HG03520 (cell line): ENCODE measurements at regions not wholly inside any gene's neighbourhood (a gene's known extent, or its start where the extent isn't known, plus 50 kb on each side); places are given as distances from the start of the nearest gene placed in this dataset.
"Not testable (repeated sequence)": the region's sequence is repeated elsewhere in the genome, so short reads cannot be mapped to it uniquely, and the experiment has no call there.

Experiments
- ATAC-seq: cut with Tn5 transposase; IDR thresholded peaks from one replicate; pipeline ENCODE4 v1.9.1; 2021; ENCODE audit warnings: mild to moderate bottlenecking, moderate library complexity; ENCODE audit not compliant: unreplicated experiment

DNA sequence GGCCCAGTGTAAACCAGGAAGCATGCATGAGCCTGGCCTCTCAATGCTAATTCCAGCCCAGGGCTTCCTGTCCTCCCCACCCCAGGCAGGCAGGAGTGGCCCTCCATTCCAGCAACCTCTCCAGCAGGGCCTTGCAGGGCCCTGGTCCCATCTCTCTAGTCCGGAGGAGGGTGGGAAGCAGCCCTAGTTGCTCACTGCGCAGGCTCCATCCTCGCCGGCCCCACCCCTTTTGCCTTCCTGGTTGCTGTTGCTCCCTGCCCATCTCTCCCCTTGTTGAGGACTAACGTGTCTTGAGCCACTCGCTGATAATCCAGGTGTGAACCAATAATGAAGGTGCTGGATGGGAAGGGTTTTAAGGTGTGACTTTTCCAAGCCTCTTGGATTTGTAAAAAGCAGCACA lies 161.2 kb upstream of the BCOR start:
- no peak for ATAC-seq

DNA sequence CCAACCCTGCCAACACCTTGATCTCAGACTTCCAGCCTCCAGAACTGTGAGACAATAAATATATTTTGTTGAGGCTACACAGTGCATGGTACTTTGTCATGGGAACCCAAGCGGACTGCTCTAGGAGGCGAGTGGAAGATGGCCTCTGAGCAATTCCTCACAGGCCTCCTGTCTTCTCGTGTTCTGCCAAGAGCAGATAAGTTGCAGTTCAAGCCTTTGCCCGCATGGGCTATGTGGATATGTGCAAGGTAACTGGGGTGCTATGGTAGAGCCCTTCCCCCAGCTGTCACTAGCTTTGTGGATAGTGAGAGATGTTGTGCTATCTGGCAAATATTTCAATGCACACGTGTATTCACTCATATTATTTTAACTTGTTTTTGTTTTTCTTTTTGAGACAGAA lies 156.0 kb upstream of the BCOR start:
- ATAC-seq, result no peak

DNA sequence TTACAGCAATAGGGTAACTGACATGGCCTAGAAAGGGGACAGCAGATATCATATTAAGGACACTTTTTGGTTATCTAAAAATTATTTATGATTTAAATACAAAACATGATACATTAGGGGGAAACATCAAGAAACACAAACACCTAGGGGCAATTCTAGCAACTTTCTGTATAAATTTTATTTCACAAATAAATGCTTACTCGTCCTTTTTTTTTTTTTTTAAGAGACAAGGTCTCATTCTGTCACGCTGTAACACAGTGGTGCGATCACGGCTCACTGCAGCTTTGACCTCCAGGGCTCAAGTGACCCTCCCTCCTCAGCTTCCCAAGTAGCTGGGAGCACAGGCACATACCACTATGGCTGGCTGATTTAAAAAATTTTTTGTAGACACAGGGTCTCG lies 151.8 kb upstream of the BCOR start:
- no peak for ATAC-seq

DNA sequence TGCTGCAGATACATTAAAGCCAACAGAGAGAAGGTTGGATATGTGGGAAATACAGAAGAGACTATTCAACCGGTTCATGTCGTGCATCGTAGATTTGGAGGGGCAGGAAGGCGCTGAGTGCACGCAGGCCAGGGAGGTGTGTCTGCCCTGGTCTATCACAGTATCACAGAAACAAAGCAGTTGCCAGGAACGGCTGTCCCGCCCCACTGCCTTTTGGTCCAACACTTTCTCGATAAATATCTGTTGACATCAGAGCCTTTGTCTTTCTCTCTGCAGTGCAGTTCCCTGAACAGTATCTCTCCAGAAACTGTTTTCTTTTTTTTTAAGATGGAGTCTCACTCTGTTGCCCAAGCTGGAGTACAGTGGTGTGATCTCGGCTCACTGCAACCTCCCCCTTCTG lies 151.1 kb upstream of the BCOR start:
- ATAC-seq, result no peak

DNA sequence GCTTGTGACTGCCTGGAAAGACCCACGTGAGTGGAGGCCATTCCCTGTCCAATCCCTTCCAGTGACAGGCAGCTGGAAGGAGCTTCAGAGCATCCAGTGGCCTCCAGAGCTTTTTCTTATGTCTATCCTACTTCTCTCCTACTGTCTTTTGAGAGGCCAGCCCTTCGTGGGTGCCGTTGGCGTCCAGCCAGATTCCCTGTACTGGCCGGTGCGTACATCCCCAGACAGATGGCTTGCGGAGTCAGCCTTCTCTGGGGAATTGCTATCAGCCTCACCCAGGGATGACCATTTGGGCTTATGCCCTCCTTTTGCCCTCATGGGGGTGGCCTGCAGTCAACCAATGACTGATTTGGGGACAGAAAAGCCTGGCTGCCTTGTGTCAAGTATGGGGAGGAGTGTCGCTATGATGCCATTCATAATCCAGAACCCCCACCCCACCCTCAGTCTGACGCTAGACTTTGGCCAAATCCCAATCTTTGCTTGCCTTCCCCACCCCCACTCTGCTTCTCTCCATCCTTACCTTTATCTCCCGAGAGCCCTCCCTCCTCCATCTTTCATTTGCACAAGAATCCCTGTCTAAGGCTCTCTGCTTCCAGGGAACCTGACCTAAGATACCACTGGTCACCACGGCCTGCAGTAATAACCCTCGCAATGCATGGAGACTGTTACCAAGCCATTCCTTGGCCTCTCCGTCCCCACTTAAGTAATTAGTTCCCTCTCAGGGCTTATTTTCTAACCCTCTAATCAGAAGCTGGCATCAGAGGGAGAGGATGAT lies 150.3 kb upstream of the BCOR start:
- no peak for ATAC-seq

DNA sequence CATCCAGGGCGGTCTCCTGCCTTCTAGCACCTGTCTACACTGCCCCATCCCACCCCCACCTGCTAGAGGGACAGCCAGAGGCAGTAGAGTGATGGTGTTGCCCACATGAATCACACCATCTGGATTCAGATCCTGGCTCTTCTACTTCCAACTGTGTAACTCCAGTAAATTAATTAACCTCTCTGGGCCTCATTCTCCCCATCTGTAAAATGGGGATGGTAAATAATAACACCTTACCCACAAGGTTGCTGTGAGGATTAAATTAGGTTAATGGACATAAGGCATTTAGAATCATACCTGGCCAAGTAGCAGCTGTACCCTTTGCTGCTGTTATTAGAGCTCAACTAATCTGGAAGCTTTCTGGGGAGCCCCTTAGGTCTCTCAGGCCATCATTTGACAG lies 149.6 kb upstream of the BCOR start:
- ATAC-seq, result no peak

DNA sequence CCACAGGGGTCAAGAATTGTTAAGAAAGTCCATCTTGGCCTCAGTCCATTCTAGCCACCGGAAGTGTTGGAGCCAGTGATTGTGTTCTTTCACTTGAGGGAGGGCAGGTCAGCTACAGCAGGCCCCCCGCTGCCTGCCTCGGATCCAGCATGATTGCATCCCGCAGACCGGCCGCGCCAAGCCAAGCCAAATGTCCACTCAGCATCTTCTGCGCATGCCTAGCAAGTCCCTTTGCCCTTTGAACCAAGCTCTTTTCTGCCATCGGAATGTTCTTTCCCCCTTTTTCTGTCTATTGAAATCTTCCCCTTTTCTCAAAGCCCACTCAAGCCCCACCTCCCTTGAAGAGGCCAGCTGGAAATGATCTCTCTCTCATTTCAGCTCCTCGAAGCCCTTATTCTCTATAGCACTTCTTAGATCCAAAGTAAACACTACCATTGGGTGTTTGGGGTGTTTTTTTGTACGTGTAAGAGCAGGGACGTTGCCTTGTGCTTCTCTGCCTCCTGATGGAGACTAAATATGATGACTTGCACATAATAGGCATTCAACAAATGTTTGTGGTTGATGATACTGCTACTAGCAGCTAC lies 147.8 kb upstream of the BCOR start:
- no peak for ATAC-seq

- ATAC-seq, result no peak
Observed at GRCh38 chrX:40244980-40245379, 147.2 kb upstream of the BCOR start.

- ATAC-seq, result no peak
Observed at GRCh38 chrX:40243755-40244515, 146.2 kb upstream of the BCOR start.

DNA sequence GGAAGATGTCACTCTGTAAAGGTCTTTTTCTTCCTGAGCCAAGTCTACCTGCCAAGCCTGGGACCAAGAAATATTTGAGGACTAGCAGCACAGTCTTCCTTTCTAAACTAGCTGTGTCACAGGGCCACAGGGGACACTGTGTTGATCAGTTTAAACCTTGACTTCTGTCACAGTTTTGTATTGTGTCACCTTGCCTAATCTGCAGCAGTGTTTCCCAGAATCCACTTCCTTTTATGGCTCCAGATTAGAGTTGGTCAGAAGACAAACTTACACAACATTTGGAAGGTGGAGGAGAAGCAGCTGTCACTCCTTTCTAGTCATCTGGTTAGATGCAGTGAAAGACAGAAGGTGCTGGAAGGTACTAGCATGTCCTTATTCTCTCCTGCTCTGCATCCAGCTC lies 143.1 kb upstream of the BCOR start:
- ATAC-seq, result no peak

- ATAC-seq, result no peak
Observed at GRCh38 chrX:40237731-40238178, 140.0 kb upstream of the BCOR start.

DNA sequence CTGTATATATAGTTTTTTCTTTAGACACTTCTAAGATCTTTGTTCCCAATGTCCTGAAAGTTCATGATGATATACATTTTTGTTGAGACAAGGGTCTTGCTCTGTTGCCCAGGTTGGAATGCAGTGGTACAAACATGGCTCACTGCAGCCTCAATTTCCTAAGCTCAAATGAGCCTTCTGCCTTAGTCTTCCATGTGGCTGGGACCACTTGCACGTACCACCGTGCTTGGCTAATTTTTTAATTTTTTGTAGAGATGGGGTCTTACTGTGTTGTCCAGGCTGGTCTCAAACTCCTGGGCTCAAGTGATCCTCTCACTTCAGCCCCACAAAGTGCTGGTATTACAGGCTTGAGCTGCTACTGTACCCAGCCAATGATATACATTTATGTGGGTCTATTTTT lies 132.9 kb upstream of the BCOR start:
- no peak for ATAC-seq

GRCh38 chrX:40227125-40227524 lies 129.4 kb upstream of the BCOR start:
- ATAC-seq, result no peak

GRCh38 chrX:40224658-40225057 lies 126.9 kb upstream of the BCOR start:
- ATAC-seq, result no peak

GRCh38 chrX:40222612-40223011 lies 124.9 kb upstream of the BCOR start:
- not testable (repeated sequence) for ATAC-seq

DNA sequence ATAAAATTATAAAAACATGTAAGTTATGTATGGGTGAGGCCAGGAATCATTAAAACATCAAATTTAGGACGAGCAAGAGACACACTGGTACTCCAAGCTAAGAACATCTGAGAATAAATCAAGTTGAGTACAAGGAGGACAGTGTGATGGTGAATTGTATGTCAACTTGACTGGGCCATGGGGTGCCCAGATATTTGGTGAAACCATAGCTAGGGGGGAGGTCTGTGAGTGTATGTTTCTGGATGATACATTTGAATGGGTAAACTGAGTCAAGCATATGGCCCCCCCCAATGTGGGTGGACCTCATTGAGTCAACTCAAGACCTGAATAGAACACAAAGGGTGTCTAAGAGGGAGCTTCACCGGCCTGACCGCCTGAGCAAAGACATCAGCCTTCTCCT lies 115.3 kb upstream of the BCOR start:
- no peak for ATAC-seq

- ATAC-seq, result no peak
Observed at GRCh38 chrX:40209951-40210617, 112.3 kb upstream of the BCOR start.

DNA sequence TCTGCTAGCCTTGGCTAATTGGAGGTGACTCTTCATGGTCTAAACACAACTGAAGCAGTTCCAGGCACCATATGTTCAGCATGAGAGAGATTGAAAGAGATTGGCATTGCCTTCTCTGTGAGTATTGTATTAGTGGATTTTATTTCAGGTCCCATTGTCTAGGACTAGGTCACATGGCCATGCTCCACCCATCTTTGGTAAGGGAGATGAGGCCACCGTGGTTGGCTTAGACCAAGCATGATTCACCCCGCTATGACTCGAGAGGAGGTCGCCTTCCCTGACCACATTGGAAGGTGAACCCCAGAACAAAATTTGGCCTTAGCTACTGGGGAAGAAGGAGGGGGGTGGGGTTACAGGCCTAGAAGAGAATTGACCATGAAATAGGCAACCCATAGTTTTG lies 109.9 kb upstream of the BCOR start:
- no peak for ATAC-seq

DNA sequence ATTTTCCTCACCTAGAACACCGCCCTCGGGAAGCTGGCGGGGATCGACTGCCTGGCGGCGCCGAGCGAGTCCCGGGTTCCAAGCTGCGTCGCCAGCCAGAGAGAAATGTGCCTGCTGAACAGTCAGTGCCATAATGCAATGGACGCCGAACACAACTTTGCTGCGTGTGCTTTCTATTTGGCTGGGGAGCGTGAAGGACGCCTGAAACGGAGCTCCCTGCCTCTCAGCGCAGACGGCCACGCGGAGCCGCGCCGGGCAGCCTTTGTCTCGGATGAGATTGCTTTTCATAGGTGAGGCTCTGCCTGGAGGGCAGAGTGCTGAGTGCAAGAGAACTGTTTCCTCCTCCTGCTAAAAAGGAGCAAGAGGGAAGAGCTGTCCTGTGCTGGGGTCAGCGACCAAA lies 107.7 kb upstream of the BCOR start:
- no peak for ATAC-seq

DNA sequence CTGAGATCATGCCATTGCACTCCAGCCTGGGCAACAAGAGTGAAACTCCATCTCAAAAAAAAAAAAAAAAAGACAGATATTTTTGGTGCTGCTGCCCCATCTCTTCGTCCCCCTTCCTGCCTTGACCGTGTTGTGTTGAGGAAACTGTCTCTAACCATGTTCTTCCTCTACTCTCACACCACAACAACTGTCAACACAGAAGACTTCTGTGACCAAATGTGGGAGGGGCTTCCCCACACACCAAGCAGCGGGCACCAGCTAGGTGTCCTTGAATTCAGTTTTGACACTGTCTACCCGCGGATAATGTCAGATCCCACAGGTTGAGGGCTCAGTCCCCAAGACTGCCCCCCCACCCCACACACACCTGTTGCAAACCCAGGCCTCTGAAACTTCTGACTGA lies 104.7 kb upstream of the BCOR start:
- ATAC-seq, result no peak

DNA sequence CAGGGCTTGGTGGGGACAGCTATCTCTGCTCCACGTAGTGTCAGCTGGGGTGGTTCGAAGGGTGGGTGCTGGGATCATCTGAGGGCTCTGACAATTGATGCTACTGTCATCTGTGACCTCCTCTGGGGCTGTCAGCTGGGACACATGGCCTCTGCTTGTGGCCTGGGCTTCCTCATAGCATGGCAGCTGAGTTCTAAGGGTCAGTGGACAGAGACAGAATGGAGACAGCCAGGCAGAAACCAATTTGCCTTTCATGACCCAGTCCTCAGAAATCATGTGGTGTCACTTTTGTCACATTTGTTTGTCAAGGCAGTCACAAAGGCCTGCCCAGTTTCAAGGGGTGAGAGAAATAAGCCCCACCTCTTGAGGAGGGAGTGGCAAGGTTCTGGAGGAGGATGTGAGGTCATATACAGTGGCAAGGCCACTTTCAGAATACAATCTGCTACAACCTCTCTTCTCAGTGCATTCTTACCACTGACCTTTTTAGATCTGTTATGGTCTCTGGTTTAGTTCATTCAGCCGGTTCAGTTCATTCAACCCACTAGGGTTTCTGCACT lies 103.6 kb upstream of the BCOR start:
- ATAC-seq, result peak; percentile 86
